ENCODE measurements at regions not wholly inside any gene's neighbourhood (a gene's known extent, or its start where the extent isn't known, plus 50 kb on each side); places are given as distances from the start of the nearest gene placed in this dataset.

DNA sequence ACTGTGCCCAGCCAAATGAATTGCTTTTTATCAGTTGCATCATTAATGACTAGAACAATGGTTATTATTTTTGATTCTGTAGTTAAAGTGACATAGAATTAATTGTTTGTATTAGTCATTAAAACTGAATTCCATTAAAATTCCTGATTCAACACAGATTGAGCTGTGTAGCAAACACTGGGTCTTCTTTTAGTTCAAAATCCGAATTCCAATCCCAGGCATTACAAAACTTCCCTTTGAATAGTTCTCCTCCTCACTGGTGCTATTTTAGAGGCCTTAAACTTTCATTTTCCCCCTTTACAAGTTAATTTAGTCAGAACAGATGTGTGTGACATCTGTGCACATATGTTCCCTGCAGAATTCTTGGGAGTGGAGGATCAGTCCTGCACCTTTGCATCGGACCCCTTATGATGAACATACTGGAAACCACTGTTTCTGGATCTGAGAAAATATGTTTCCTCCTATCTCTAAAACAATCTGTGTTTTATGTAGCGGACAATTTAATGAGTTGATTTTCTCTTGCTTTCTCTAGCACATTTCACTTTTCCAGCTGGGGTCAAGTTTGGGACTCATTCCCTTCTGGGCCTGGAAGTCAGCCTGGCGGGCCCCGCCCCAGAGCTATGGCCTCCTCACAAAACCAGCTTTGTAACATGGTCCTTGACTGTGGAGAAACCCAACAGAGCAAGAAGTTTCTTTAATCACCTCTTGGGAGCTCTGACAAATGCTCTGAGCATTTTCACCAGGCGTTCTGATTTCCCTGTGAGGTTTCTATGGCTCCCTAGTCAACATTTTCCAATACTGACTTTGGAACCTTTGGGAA lies 87.9 kb upstream of the MAMDC2 start:
- DNase-seq (no peak), ATAC-seq (ENCODE audit: poor library complexity) (no peak)
- intact Hi-C loops (cut with DNase I, micrococcal nuclease), result no loop called here
- Histone ChIP-seq H3K27ac (ENCODE audit: low read depth in 1 of 2, low read length in 2 of 2) (no peak overlapping the region), H3K27me3 (ENCODE audit: control insufficient read depth in 1 of 2, insufficient read depth in 2 of 2, low read length in 2 of 2) (no peaks in the 10 kb centered on the region), H3K9me3 (ENCODE audit: control insufficient read depth in 1 of 2, insufficient read depth in 1 of 2, low read length in 2 of 2) (no peaks in the 10 kb centered on the region), H3K4me3 (ENCODE audit: low read length) (no peak overlapping the region), H3K4me1 (ENCODE audit: insufficient read depth, low read length) (no peaks in the 10 kb centered on the region), H3K36me3 (ENCODE audit: insufficient read depth, low read length) (no peaks in the 10 kb centered on the region)
- Mint-ChIP-seq H3K4me3 (no peak overlapping the region), H3K36me3 (ENCODE audit: low read depth) (no peaks in the 10 kb centered on the region), H3K9me3 (peaks cover 1% of the 10 kb centered on the region), H3K4me1 (ENCODE audit: low read depth) (no peaks in the 10 kb centered on the region), H3K27ac (no peak overlapping the region), H3K27me3 (peaks cover 25% of the 10 kb centered on the region)
- ChIA-PET POLR2A (no interaction called here), CTCF (interaction anchor here (0.6 kb wide), 1 partner anchor 1281 kb away, joined by 3 read pairs; no protein-coding TSS in a partner anchor)
- TF ChIP-seq, protein P1, sequence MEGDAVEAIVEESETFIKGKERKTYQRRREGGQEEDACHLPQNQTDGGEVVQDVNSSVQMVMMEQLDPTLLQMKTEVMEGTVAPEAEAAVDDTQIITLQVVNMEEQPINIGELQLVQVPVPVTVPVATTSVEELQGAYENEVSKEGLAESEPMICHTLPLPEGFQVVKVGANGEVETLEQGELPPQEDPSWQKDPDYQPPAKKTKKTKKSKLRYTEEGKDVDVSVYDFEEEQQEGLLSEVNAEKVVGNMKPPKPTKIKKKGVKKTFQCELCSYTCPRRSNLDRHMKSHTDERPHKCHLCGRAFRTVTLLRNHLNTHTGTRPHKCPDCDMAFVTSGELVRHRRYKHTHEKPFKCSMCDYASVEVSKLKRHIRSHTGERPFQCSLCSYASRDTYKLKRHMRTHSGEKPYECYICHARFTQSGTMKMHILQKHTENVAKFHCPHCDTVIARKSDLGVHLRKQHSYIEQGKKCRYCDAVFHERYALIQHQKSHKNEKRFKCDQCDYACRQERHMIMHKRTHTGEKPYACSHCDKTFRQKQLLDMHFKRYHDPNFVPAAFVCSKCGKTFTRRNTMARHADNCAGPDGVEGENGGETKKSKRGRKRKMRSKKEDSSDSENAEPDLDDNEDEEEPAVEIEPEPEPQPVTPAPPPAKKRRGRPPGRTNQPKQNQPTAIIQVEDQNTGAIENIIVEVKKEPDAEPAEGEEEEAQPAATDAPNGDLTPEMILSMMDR (IDR thresholded peaks at IDR 0.05), result no peak

DNA sequence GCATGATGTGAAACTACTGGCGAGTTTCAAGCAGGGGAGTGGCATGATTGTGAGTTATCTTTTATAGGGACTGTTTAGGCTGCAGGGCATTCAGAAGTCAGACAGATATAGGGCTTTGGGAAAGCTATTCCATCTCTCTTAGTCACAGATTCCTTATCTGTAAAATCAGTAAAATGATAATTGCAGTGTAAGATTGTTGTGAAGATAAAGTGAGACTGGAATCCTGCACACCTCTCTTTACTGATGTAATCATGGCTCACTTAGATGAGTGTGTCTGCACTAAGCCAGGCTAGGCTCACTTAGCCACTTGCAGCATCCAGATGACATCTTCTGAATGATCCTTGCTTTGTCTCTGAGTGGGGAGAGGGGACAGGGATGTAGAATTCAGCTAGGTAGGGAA lies 81.8 kb upstream of the MAMDC2 start:
- intact Hi-C loops (cut with DNase I, micrococcal nuclease), result no loop called here

DNA sequence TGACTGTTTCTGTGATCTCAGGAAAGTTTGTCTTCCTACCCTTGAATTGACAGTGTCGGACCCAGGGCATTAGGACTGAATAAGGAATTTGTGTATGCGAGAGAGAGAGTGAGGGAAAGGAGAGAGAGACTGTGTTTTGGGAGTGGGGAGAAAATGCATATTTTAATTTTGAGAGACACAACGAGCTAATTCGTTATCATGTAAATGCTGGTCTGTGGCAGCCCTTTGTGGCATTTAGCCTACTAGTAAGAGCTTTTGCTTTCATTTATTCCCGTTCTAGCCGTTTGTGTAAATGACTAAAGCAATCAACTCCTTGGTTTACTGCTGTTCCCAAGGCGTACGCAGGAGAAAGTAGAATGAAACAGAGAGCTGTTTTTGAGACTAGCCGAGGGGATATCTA lies 79.8 kb upstream of the MAMDC2 start:
- intact Hi-C loops (cut with DNase I, micrococcal nuclease), result no loop called here
- ChIA-PET CTCF (no interaction called here), POLR2A (no interaction called here)
- H3K9me3 ChIP-seq (ENCODE audit: control insufficient read depth in 1 of 2, insufficient read depth in 1 of 2, low read length in 2 of 2), result no peaks in the 10 kb centered on the region
- no peak overlapping the region for H3K27ac ChIP-seq (ENCODE audit: low read depth in 1 of 2, low read length in 2 of 2)
- ATAC-seq (ENCODE audit: poor library complexity) (no peak), DNase-seq (no peak)
- Mint-ChIP-seq H3K36me3 (ENCODE audit: low read depth) (no peaks in the 10 kb centered on the region), H3K27ac (no peak overlapping the region), H3K9me3 (no peaks in the 10 kb centered on the region), H3K4me3 (no peak overlapping the region), H3K27me3 (peaks cover 34% of the 10 kb centered on the region), H3K4me1 (ENCODE audit: low read depth) (no peaks in the 10 kb centered on the region)
- no peak overlapping the region for H3K4me3 ChIP-seq (ENCODE audit: low read length)
- no peaks in the 10 kb centered on the region for H3K4me1 ChIP-seq (ENCODE audit: insufficient read depth, low read length)
- TF ChIP-seq, protein P1 (IDR thresholded peaks at IDR 0.05), result no peak
- H3K36me3 ChIP-seq (ENCODE audit: insufficient read depth, low read length), result no peaks in the 10 kb centered on the region
- peaks cover 0 to 3% of the 10 kb centered on the region in 2 experiments for H3K27me3 ChIP-seq (ENCODE audit: control insufficient read depth in 1 of 2, insufficient read depth in 2 of 2, low read length in 2 of 2)

More for the DNA sequence above, 81.8 kb upstream of the MAMDC2 start:
- no peaks in the 10 kb centered on the region for H3K9me3 Mint-ChIP-seq
- Histone ChIP-seq H3K27me3 (ENCODE audit: control insufficient read depth in 1 of 2, insufficient read depth in 2 of 2, low read length in 2 of 2) (peaks cover 0 to 3% of the 10 kb centered on the region in 2 experiments), H3K4me3 (ENCODE audit: low read length) (no peak overlapping the region), H3K4me1 (ENCODE audit: insufficient read depth, low read length) (no peaks in the 10 kb centered on the region), H3K9me3 (ENCODE audit: control insufficient read depth in 1 of 2, insufficient read depth in 1 of 2, low read length in 2 of 2) (no peaks in the 10 kb centered on the region), H3K27ac (ENCODE audit: low read depth in 1 of 2, low read length in 2 of 2) (no peak overlapping the region), H3K36me3 (ENCODE audit: insufficient read depth, low read length) (no peaks in the 10 kb centered on the region)
- H3K36me3 Mint-ChIP-seq (ENCODE audit: low read depth), result no peaks in the 10 kb centered on the region
- H3K4me3 Mint-ChIP-seq, result no peak overlapping the region
- TF ChIP-seq, protein P1 (IDR thresholded peaks at IDR 0.05), result no peak
- ChIA-PET CTCF (interaction anchor here (0.6 kb wide), 1 partner anchor 1340 kb away, joined by 3 read pairs; no protein-coding TSS in a partner anchor), POLR2A (no interaction called here)
- H3K27me3 Mint-ChIP-seq, result peaks cover 34% of the 10 kb centered on the region
- DNase-seq, result no peak
- no peak for ATAC-seq (ENCODE audit: poor library complexity)
- no peaks in the 10 kb centered on the region for H3K4me1 Mint-ChIP-seq (ENCODE audit: low read depth)
- H3K27ac Mint-ChIP-seq, result no peak overlapping the region

Measured in CD4-positive, alpha-beta T cell (primary cell).